ENCODE measurements at regions not wholly inside any gene's neighbourhood (a gene's known extent, or its start where the extent isn't known, plus 50 kb on each side); places are given as distances from the start of the nearest gene placed in this dataset.

DNA sequence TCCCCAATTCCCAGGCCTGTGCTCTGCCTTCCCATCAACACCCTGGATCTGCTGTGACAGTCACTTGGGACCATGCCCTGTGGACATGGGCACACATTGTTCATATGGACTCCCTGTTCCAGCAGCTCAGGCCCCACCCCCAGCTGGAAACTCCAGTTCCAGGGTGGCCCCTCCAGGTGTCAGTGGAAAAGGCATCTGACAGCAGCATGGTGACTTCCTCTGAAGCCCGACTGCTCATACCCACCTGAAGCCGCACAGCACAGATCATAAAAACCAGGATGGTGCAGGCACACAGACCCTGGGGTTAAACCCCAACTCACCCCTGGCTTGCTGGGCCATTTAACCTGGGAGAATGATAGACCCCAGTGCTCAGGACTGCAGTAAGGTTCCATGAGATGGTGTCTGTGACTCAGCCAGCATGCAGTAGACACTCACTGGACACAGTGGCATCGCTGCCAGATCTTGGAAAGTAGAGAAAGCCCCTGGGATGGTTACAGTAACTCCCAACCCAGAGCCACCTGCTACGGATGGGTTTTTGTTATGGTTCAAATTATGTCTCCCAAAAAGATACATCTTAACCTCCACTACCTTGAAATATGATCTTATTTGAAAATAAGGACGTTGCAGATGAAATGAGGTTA, 72.6 kb upstream of the NANOS1 start:
- H3K36me3 ChIP-seq (ENCODE audit: control insufficient read depth in 1 of 2, insufficient read depth in 2 of 2, low read length in 2 of 2): no peaks in the 10 kb centered on the region
- H3K4me2 ChIP-seq (ENCODE audit: low read length): no peak overlapping the region
- no peak overlapping the region for H3K4me3 ChIP-seq (replicated peaks in 1 of 2; ENCODE audit: low read depth in 1 of 2, low read length in 2 of 2)
- H3K9me3 ChIP-seq (ENCODE audit: control insufficient read depth in 1 of 2, insufficient read depth in 1 of 2, low read depth in 1 of 2, low read length in 2 of 2): no peaks in the 10 kb centered on the region
- H3K79me2 ChIP-seq (ENCODE audit: insufficient read depth, low read length): no peaks in the 10 kb centered on the region
- H3K4me1 ChIP-seq (ENCODE audit: control insufficient read depth in 1 of 2, insufficient read depth in 2 of 2, low read length in 2 of 2): peaks cover 9 to 35% of the 10 kb centered on the region in 2 experiments
- TF ChIP-seq EGR1 (IDR thresholded peaks at IDR 0.05; ENCODE audit: low read depth) (no peak), ZNF274 (IDR thresholded peaks at IDR 0.05; ENCODE audit: low read depth, low read length) (no peak), SP1 (IDR thresholded peaks at IDR 0.05; ENCODE audit: low read depth) (no peak), JUND (IDR thresholded peaks at IDR 0.05) (no peak), POLR2A (IDR thresholded peaks at IDR 0.05; ENCODE audit: borderline replicate concordance, extremely low read depth, insufficient read depth, insufficient read length) (no peak), YY1 (IDR thresholded peaks at IDR 0.05; ENCODE audit: extremely low read depth, insufficient replicate concordance, low read depth, low read length) (no peak), CBX3 (IDR thresholded peaks at IDR 0.05; ENCODE audit: low read depth) (no peak), FOSL1 (IDR thresholded peaks at IDR 0.05; ENCODE audit: low read depth) (no peak), ELF1 (IDR thresholded peaks at IDR 0.05; ENCODE audit: borderline replicate concordance, low read depth) (no peak), RAD21 (IDR thresholded peaks at IDR 0.05; ENCODE audit: low read depth) (no peak), EZH2phosphoT487 (IDR thresholded peaks at IDR 0.05; ENCODE audit: borderline replicate concordance) (no peak), EZH2 (IDR thresholded peaks at IDR 0.05) (no peak), POLR2AphosphoS5 (IDR thresholded peaks at IDR 0.05; ENCODE audit: low read depth, low read length) (no peak)
- TF ChIP-seq, protein P1, sequence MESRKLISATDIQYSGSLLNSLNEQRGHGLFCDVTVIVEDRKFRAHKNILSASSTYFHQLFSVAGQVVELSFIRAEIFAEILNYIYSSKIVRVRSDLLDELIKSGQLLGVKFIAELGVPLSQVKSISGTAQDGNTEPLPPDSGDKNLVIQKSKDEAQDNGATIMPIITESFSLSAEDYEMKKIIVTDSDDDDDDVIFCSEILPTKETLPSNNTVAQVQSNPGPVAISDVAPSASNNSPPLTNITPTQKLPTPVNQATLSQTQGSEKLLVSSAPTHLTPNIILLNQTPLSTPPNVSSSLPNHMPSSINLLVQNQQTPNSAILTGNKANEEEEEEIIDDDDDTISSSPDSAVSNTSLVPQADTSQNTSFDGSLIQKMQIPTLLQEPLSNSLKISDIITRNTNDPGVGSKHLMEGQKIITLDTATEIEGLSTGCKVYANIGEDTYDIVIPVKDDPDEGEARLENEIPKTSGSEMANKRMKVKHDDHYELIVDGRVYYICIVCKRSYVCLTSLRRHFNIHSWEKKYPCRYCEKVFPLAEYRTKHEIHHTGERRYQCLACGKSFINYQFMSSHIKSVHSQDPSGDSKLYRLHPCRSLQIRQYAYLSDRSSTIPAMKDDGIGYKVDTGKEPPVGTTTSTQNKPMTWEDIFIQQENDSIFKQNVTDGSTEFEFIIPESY (IDR thresholded peaks at IDR 0.05; ENCODE audit: extremely low read depth, insufficient replicate concordance, low read length): no peak
- TF ChIP-seq, protein P2, sequence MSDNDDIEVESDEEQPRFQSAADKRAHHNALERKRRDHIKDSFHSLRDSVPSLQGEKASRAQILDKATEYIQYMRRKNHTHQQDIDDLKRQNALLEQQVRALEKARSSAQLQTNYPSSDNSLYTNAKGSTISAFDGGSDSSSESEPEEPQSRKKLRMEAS (IDR thresholded peaks at IDR 0.05): no peak
- TF ChIP-seq, protein P3, sequence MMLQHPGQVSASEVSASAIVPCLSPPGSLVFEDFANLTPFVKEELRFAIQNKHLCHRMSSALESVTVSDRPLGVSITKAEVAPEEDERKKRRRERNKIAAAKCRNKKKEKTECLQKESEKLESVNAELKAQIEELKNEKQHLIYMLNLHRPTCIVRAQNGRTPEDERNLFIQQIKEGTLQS (IDR thresholded peaks at IDR 0.05): no peak
- TF ChIP-seq, protein P4, sequence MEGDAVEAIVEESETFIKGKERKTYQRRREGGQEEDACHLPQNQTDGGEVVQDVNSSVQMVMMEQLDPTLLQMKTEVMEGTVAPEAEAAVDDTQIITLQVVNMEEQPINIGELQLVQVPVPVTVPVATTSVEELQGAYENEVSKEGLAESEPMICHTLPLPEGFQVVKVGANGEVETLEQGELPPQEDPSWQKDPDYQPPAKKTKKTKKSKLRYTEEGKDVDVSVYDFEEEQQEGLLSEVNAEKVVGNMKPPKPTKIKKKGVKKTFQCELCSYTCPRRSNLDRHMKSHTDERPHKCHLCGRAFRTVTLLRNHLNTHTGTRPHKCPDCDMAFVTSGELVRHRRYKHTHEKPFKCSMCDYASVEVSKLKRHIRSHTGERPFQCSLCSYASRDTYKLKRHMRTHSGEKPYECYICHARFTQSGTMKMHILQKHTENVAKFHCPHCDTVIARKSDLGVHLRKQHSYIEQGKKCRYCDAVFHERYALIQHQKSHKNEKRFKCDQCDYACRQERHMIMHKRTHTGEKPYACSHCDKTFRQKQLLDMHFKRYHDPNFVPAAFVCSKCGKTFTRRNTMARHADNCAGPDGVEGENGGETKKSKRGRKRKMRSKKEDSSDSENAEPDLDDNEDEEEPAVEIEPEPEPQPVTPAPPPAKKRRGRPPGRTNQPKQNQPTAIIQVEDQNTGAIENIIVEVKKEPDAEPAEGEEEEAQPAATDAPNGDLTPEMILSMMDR (IDR thresholded peaks at IDR 0.05 in 2 of 3, conservative IDR thresholded peaks at IDR 0.05 in 1 of 3; ENCODE audit: borderline replicate concordance in 1 of 3, insufficient read depth in 1 of 3, low read depth in 2 of 3, low read length in 2 of 3): no peak
- no peak overlapping the region for H2AFZ ChIP-seq (ENCODE audit: low read depth, low read length, poor library complexity, severe bottlenecking)
- ChIA-PET POLR2A (no interaction called here), RAD21 (ENCODE audit: low non-redundant PET in 1 of 2, low total read pairs in 2 of 2, uncharacterized antibody in 2 of 2, unreplicated experiment in 2 of 2) (no interaction called here), CTCF (no interaction called here)
- H3K9ac ChIP-seq (ENCODE audit: low read length): no peak overlapping the region
- H4K20me1 ChIP-seq (ENCODE audit: insufficient read depth): no peaks in the 10 kb centered on the region
- no peaks in the 10 kb centered on the region for H3K9me2 ChIP-seq (ENCODE audit: insufficient read depth)
- BruUV-seq (replicated peaks): no TSS peak
- ATAC-seq (no peak), DNase-seq (ENCODE audit: low read depth, low spot score) (no peak)
- no peaks in the 10 kb centered on the region for H3K27me3 ChIP-seq (ENCODE audit: insufficient read depth, low read length)
- no peak overlapping the region for H3K27ac ChIP-seq (ENCODE audit: low read depth, low read length)
- intact Hi-C loops (cut with micrococcal nuclease): no loop called here

Data from HCT116 (cell line).